ENCODE measurements at regions not wholly inside any gene's neighbourhood (a gene's known extent, or its start where the extent isn't known, plus 50 kb on each side); places are given as distances from the start of the nearest gene placed in this dataset.

- DNase-seq = no peak
- Histone ChIP-seq H3K27ac (ENCODE audit: insufficient read depth, low read length) (no peak overlapping the region), H4K20me1 (ENCODE audit: insufficient read depth, low read length) (no peaks in the 10 kb centered on the region), H4K91ac (ENCODE audit: insufficient read depth, low read depth, low read length) (no peak overlapping the region), H2AK5ac (ENCODE audit: low read depth, low read length) (no peak overlapping the region), H2BK5ac (ENCODE audit: low read depth, low read length, poor library complexity, severe bottlenecking) (no peak overlapping the region), H2BK20ac (ENCODE audit: low read depth, low read length) (no peak overlapping the region), H3K4me1 (ENCODE audit: control insufficient read depth, insufficient read depth, low read length) (no peaks in the 10 kb centered on the region), H2AFZ (replicated peaks; ENCODE audit: low read length, poor library complexity) (no peak overlapping the region), H2AK9ac (replicated peaks; ENCODE audit: low read depth, low read length, poor library complexity) (no peak overlapping the region), H3K79me1 (ENCODE audit: low read depth in 1 of 2, low read length in 2 of 2) (no peaks in the 10 kb centered on the region), H3K4ac (ENCODE audit: low read depth, low read length) (no peak overlapping the region), H4K8ac (ENCODE audit: low read depth in 2 of 2, low read length in 2 of 2) (no peak overlapping the region), H3K4me3 (ENCODE audit: insufficient read depth, low read depth, low read length) (no peak overlapping the region), H3K56ac (ENCODE audit: extremely low read depth, insufficient read depth, low read length) (no peak overlapping the region), H3K9ac (ENCODE audit: low read depth, low read length) (no peak overlapping the region), H2BK120ac (ENCODE audit: low read depth, low read length) (no peak overlapping the region), H3K18ac (ENCODE audit: low read depth, low read length) (no peak overlapping the region), H3K14ac (replicated peaks; ENCODE audit: low read depth, low read length) (no peak overlapping the region), H3K4me2 (ENCODE audit: low read depth, low read length) (no peak overlapping the region), H3K9me1 (ENCODE audit: insufficient read depth, low read length) (no peaks in the 10 kb centered on the region), H3K23ac (ENCODE audit: low read depth, low read length) (no peak overlapping the region), H3K36me3 (ENCODE audit: control insufficient read depth, insufficient read depth, low read length) (no peaks in the 10 kb centered on the region), H3K27me3 (ENCODE audit: control insufficient read depth, insufficient read depth, low read length) (no peaks in the 10 kb centered on the region), H4K5ac (ENCODE audit: low read depth, low read length) (no peak overlapping the region), H2BK15ac (ENCODE audit: low read depth, low read length) (no peak overlapping the region), H3K9me3 (ENCODE audit: control insufficient read depth, insufficient read depth, low read length) (no peaks in the 10 kb centered on the region)
- intact Hi-C loops (cut with micrococcal nuclease) = no loop called here
- no peak for ATAC-seq (ENCODE audit: low read depth)
- WGBS, 2 experiments (ENCODE audit: extremely low coverage in 2 of 2, insufficient read length in 1 of 2) = no CpG with 5 or more reads among the region's 1 CpG
- no TSS peak for BruUV-seq (replicated peaks)
- POLR2A ChIA-PET (ENCODE audit: unreplicated experiment) = no interaction called here
- dilution Hi-C loops (cut with HindIII; ENCODE audit: low sequenced_read_pairs, unreplicated experiment) = no loop called here
- CTCF ChIA-PET = no interaction called here
- in situ Hi-C loops (cut with MboI; ENCODE audit: low sequenced_read_pairs) = no loop called here
- TF ChIP-seq USF2 (IDR thresholded peaks at IDR 0.05; ENCODE audit: low read depth, low read length) (no peak), CTCF (conservative IDR thresholded peaks at IDR 0.05; ENCODE audit: low read depth, low read length) (no peak), RAD21 (IDR thresholded peaks at IDR 0.05; ENCODE audit: low read length) (no peak), MAZ (IDR thresholded peaks at IDR 0.05; ENCODE audit: borderline replicate concordance, low read depth, low read length) (no peak), RFX5 (IDR thresholded peaks at IDR 0.05; ENCODE audit: low read depth, low read length) (no peak), MAFK (IDR thresholded peaks at IDR 0.05; ENCODE audit: low read depth, low read length) (no peak), CHD1 (IDR thresholded peaks at IDR 0.05; ENCODE audit: low read depth, low read length) (no peak), POLR2A (IDR thresholded peaks at IDR 0.05; ENCODE audit: low read depth, low read length) (no peak), ELK1 (IDR thresholded peaks at IDR 0.05; ENCODE audit: borderline replicate concordance, low read depth, low read length) (no peak), CEBPB (IDR thresholded peaks at IDR 0.05; ENCODE audit: low read depth, low read length) (no peak), RCOR1 (IDR thresholded peaks at IDR 0.05; ENCODE audit: insufficient replicate concordance, low read length) (no peak)
Measured at GRCh38 chr6:84921891-84922290, 157.5 kb upstream of the TBX18 start.

Measured in IMR-90 (cell line).